NB4 (cell line): ENCODE measurements at regions not wholly inside any gene's neighbourhood (a gene's known extent, or its start where the extent isn't known, plus 50 kb on each side); places are given as distances from the start of the nearest gene placed in this dataset.

Experiments used
- DNase-seq: peaks from one replicate; pipeline ENCODE4 v3.0.0; 2010; ENCODE audit warnings: low read depth
- H3K4me3 ChIP-seq: one replicate; pipeline ENCODE4 v1.5.1; 2011; ENCODE audit warnings: mild to moderate bottlenecking, low read depth, low read length, moderate library complexity
- CTCF ChIP-seq: IDR thresholded peaks from one replicate; pipeline ENCODE4 v1.5.1; 2012; ENCODE audit warnings: low read depth, low read length
- MAX ChIP-seq: IDR thresholded peaks from 2 replicates; pipeline ENCODE4 v1.6.1; 2011; ENCODE audit warnings: low read depth, low read length
- MYC ChIP-seq: IDR thresholded peaks from 2 replicates; pipeline ENCODE4 v1.6.1; 2011; ENCODE audit warnings: low read depth, low read length
- POLR2A ChIP-seq: IDR thresholded peaks from 2 replicates; pipeline ENCODE4 v1.6.1; 2011; ENCODE audit warnings: mild to moderate bottlenecking; ENCODE audit not compliant: insufficient read length; ENCODE audit errors: extremely low read depth

- no peak overlapping the region for H3K4me3 ChIP-seq
- DNase-seq = no peak
- TF ChIP-seq MAX (no peak), MYC (no peak), POLR2A (no peak), CTCF (no peak)
Measured at GRCh38 chr3:75967071-75967470, 181.7 kb upstream of the ZNF717 start.

- TF ChIP-seq MYC (no peak), POLR2A (no peak), MAX (no peak), CTCF (no peak)
- no peak for DNase-seq
- H3K4me3 ChIP-seq = no peak overlapping the region
Measured at GRCh38 chr3:75978686-75979085, 193.3 kb upstream of the ZNF717 start.

- no peak for TF ChIP-seq MYC
- TF ChIP-seq MAX = no peak
- TF ChIP-seq POLR2A = no peak
- no peak for TF ChIP-seq CTCF
- DNase-seq = no peak
- no peak overlapping the region for H3K4me3 ChIP-seq
Measured at GRCh38 chr3:75981401-75981800, 196.1 kb upstream of the ZNF717 start.

- TF ChIP-seq MAX (no peak), MYC (no peak), POLR2A (no peak), CTCF (no peak)
- no peak for DNase-seq
- no peak overlapping the region for H3K4me3 ChIP-seq
Measured at GRCh38 chr3:75982151-75982550, 196.8 kb upstream of the ZNF717 start.

- H3K4me3 ChIP-seq = no peak overlapping the region
- no peak for DNase-seq
- TF ChIP-seq MAX (no peak), POLR2A (no peak), CTCF (no peak), MYC (no peak)
Measured at GRCh38 chr3:75983111-75983510, 197.8 kb upstream of the ZNF717 start.

- no peak overlapping the region for H3K4me3 ChIP-seq
- DNase-seq = no peak
- TF ChIP-seq MAX = no peak
- TF ChIP-seq POLR2A = no peak
- TF ChIP-seq MYC = no peak
- TF ChIP-seq CTCF = no peak
Measured at GRCh38 chr3:75983609-75984290, 198.4 kb upstream of the ZNF717 start.
